Muscle of leg (tissue), 3 donors: ENCODE measurements at regions not wholly inside any gene's neighbourhood (a gene's known extent, or its start where the extent isn't known, plus 50 kb on each side); places are given as distances from the start of the nearest gene placed in this dataset.

Source experiments
- DNase-seq: peaks from one replicate; pipeline ENCODE4 v3.0.0; 2013
- H3K27ac ChIP-seq: one replicate; pipeline ENCODE4 v1.5.1; 2013; ENCODE audit warnings: mild to moderate bottlenecking, low read length, control low read depth
- H3K27me3 ChIP-seq: one replicate; pipeline ENCODE4 v1.6.1; 2013; ENCODE audit warnings: low read length; ENCODE audit not compliant: control insufficient read depth, insufficient read depth
- H3K36me3 ChIP-seq: one replicate; pipeline ENCODE4 v1.6.1; 2013; ENCODE audit warnings: low read length; ENCODE audit not compliant: control insufficient read depth, insufficient read depth
- H3K4me1 ChIP-seq: one replicate; pipeline ENCODE4 v1.6.1; 2013; ENCODE audit warnings: low read length; ENCODE audit not compliant: control insufficient read depth, insufficient read depth
- H3K4me3 ChIP-seq: one replicate; pipeline ENCODE4 v1.5.1; 2013; ENCODE audit warnings: low read length, control low read depth
- H3K9me3 ChIP-seq: replicated peaks from 2 replicates; pipeline ENCODE4 v1.6.1; 2013; ENCODE audit warnings: low read depth, low read length; ENCODE audit not compliant: control insufficient read depth
- WGBS: methylation state at CpG from one replicate; pipeline ENCODE4 v1.1.5; 2013; ENCODE audit warnings: missing lambda C conversion rate; ENCODE audit not compliant: insufficient coverage; 5-methylcytosine and 5-hydroxymethylcytosine counted together

- Histone ChIP-seq H3K36me3 (no peaks in the 10 kb centered on the region), H3K9me3 (no peaks in the 10 kb centered on the region), H3K27ac (no peak overlapping the region), H3K27me3 (no peaks in the 10 kb centered on the region), H3K4me3 (no peak overlapping the region), H3K4me1 (no peaks in the 10 kb centered on the region)
- DNase-seq: no peak
- WGBS: no CpG with 5 or more reads among the region's 3 CpGs
Observed at GRCh38 chr1:221856228-221857093, 114.6 kb upstream of the DUSP10 start.

GRCh38 chr1:221855156-221855555 is 113.3 kb upstream of the DUSP10 start:
- Histone ChIP-seq H3K27ac (no peak overlapping the region), H3K4me1 (peaks cover 2% of the 10 kb centered on the region), H3K9me3 (no peaks in the 10 kb centered on the region), H3K4me3 (no peak overlapping the region), H3K27me3 (no peaks in the 10 kb centered on the region), H3K36me3 (no peaks in the 10 kb centered on the region)
- DNase-seq: no peak
- 82% methylated on average over 1 of the region's 2 CpGs for WGBS

GRCh38 chr1:221851336-221851735 is 109.4 kb upstream of the DUSP10 start:
- peak; percentile 41 for DNase-seq
- H3K36me3 ChIP-seq: no peaks in the 10 kb centered on the region
- no peaks in the 10 kb centered on the region for H3K9me3 ChIP-seq
- no peak overlapping the region for H3K27ac ChIP-seq
- no peak overlapping the region for H3K4me3 ChIP-seq
- H3K4me1 ChIP-seq: peaks cover 2% of the 10 kb centered on the region
- H3K27me3 ChIP-seq: no peaks in the 10 kb centered on the region

- H3K9me3 ChIP-seq: no peaks in the 10 kb centered on the region
- no CpG with 5 or more reads among the region's 8 CpGs for WGBS
- no peaks in the 10 kb centered on the region for H3K27me3 ChIP-seq
- H3K4me3 ChIP-seq: no peak overlapping the region
- no peak for DNase-seq
- no peaks in the 10 kb centered on the region for H3K36me3 ChIP-seq
- H3K4me1 ChIP-seq: peaks cover 5% of the 10 kb centered on the region
- no peak overlapping the region for H3K27ac ChIP-seq
Observed at GRCh38 chr1:221850470-221851187, 108.7 kb upstream of the DUSP10 start.

- H3K4me1 ChIP-seq: peaks cover 5% of the 10 kb centered on the region
- H3K4me3 ChIP-seq: no peak overlapping the region
- no peak for DNase-seq
- H3K27me3 ChIP-seq: no peaks in the 10 kb centered on the region
- H3K27ac ChIP-seq: no peak overlapping the region
- H3K9me3 ChIP-seq: no peaks in the 10 kb centered on the region
- 67% methylated on average over 1 of the region's 2 CpGs for WGBS
- H3K36me3 ChIP-seq: no peaks in the 10 kb centered on the region
Observed at GRCh38 chr1:221849897-221850296, 108.0 kb upstream of the DUSP10 start.

- Histone ChIP-seq H3K27ac (no peak overlapping the region), H3K27me3 (no peaks in the 10 kb centered on the region), H3K4me3 (no peak overlapping the region), H3K4me1 (peaks cover 5% of the 10 kb centered on the region), H3K36me3 (no peaks in the 10 kb centered on the region), H3K9me3 (no peaks in the 10 kb centered on the region)
- no CpG with 5 or more reads among the region's 1 CpG for WGBS
- no peak for DNase-seq
Observed at GRCh38 chr1:221849110-221849509, 107.2 kb upstream of the DUSP10 start.

- no peak for DNase-seq
- Histone ChIP-seq H3K27me3 (no peaks in the 10 kb centered on the region), H3K4me1 (peaks cover 5% of the 10 kb centered on the region), H3K36me3 (no peaks in the 10 kb centered on the region), H3K27ac (no peak overlapping the region), H3K4me3 (no peak overlapping the region), H3K9me3 (no peaks in the 10 kb centered on the region)
- WGBS: no CpG with 5 or more reads among the region's 3 CpGs
Observed at GRCh38 chr1:221847676-221848075, 105.8 kb upstream of the DUSP10 start.

- H3K9me3 ChIP-seq: no peaks in the 10 kb centered on the region
- 73% methylated on average over 8 of the region's 9 CpGs for WGBS
Observed at GRCh38 chr1:221845650-221846371, 103.9 kb upstream of the DUSP10 start.

GRCh38 chr1:221841983-221842335 is 100.1 kb upstream of the DUSP10 start:
- no peak overlapping the region for H3K4me3 ChIP-seq
- no peaks in the 10 kb centered on the region for H3K27me3 ChIP-seq
- H3K4me1 ChIP-seq: peaks cover 8% of the 10 kb centered on the region
- H3K27ac ChIP-seq: peak overlapping the region; percentile 43
- H3K36me3 ChIP-seq: no peaks in the 10 kb centered on the region
- no peak for DNase-seq
- no peaks in the 10 kb centered on the region for H3K9me3 ChIP-seq

More at GRCh38 chr1:221845650-221846371, 103.9 kb upstream of the DUSP10 start:
- peaks cover 6% of the 10 kb centered on the region for H3K4me1 ChIP-seq
- no peaks in the 10 kb centered on the region for H3K36me3 ChIP-seq
- H3K4me3 ChIP-seq: no peak overlapping the region
- H3K27ac ChIP-seq: no peak overlapping the region
- DNase-seq: no peak
- H3K27me3 ChIP-seq: no peaks in the 10 kb centered on the region
